ENCODE measurements at regions not wholly inside any gene's neighbourhood (a gene's known extent, or its start where the extent isn't known, plus 50 kb on each side); places are given as distances from the start of the nearest gene placed in this dataset.

DNA sequence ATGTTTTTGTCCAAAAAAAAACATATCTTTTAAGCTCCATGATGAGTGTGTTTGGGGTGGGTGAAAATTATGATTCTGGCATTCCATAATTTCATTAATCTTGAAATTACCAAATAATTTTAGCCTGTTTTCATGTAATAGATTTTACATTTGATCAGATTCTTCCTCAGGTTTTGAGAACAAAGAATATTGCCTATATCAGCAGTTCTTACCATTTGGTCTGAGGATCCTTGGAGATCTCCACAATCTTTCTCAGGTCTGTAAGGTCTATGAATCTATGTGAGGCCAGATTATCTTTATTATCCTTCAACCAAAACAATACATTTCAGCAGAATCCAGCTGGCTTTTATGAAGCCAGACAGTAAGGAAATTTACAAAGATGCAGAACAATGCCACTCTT lies 373.3 kb upstream of the E2F7 start:
- no peak overlapping the region for H3K27ac ChIP-seq (ENCODE audit: extremely low read depth, low read depth, low read length)
- ChIA-PET CTCF (no interaction called here), POLR2A (no interaction called here)
- H3K9me3 ChIP-seq (ENCODE audit: control insufficient read depth, insufficient read depth, low read depth, low read length) = no peaks in the 10 kb centered on the region
- no peaks in the 10 kb centered on the region for H3K36me3 ChIP-seq (ENCODE audit: control insufficient read depth in 2 of 2, insufficient read depth in 1 of 2, low read length in 2 of 2)
- H3K4me3 ChIP-seq (ENCODE audit: low read depth, low read length) = no peak overlapping the region
- TF ChIP-seq ZBTB17 (tag by site-specific recombination; IDR thresholded peaks at IDR 0.05) (no peak), ZNF354C (tag by site-specific recombination; IDR thresholded peaks at IDR 0.05; ENCODE audit: borderline replicate concordance, low read depth) (no peak), MZF1 (tag by site-specific recombination; IDR thresholded peaks at IDR 0.05; ENCODE audit: borderline replicate concordance) (no peak), ZNF521 (tag by site-specific recombination; IDR thresholded peaks at IDR 0.05) (no peak), ZNF76 (tag by site-specific recombination; IDR thresholded peaks at IDR 0.05; ENCODE audit: borderline replicate concordance, low read depth) (no peak), ZNF830 (tag by site-specific recombination; IDR thresholded peaks at IDR 0.05; ENCODE audit: low read depth) (no peak), ZSCAN30 (tag by site-specific recombination; IDR thresholded peaks at IDR 0.05) (no peak), ZNF24 (tag by site-specific recombination; IDR thresholded peaks at IDR 0.05) (no peak), ZNF19 (tag by site-specific recombination; IDR thresholded peaks at IDR 0.05; ENCODE audit: low read depth) (no peak), ZNF274 (IDR thresholded peaks at IDR 0.05; ENCODE audit: low read length) (no peak), ZNF274 (tag by site-specific recombination; IDR thresholded peaks at IDR 0.05; ENCODE audit: borderline replicate concordance) (no peak), OSR2 (tag by site-specific recombination; IDR thresholded peaks at IDR 0.05) (no peak), ZNF843 (tag by site-specific recombination; IDR thresholded peaks at IDR 0.05) (no peak), SCRT2 (tag by site-specific recombination; IDR thresholded peaks at IDR 0.05) (no peak), ZBTB8A (tag by site-specific recombination; IDR thresholded peaks at IDR 0.05) (no peak), ZNF747 (tag by site-specific recombination; IDR thresholded peaks at IDR 0.05) (no peak)
- TF ChIP-seq, protein P1, sequence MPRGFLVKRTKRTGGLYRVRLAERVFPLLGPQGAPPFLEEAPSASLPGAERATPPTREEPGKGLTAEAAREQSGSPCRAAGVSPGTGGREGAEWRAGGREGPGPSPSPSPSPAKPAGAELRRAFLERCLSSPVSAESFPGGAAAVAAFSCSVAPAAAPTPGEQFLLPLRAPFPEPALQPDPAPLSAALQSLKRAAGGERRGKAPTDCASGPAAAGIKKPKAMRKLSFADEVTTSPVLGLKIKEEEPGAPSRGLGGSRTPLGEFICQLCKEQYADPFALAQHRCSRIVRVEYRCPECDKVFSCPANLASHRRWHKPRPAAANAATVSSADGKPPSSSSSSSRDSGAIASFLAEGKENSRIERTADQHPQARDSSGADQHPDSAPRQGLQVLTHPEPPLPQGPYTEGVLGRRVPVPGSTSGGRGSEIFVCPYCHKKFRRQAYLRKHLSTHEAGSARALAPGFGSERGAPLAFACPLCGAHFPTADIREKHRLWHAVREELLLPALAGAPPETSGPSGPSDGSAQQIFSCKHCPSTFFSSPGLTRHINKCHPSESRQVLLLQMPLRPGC (tag by site-specific recombination; IDR thresholded peaks at IDR 0.05) = no peak
- TF ChIP-seq, protein P2, sequence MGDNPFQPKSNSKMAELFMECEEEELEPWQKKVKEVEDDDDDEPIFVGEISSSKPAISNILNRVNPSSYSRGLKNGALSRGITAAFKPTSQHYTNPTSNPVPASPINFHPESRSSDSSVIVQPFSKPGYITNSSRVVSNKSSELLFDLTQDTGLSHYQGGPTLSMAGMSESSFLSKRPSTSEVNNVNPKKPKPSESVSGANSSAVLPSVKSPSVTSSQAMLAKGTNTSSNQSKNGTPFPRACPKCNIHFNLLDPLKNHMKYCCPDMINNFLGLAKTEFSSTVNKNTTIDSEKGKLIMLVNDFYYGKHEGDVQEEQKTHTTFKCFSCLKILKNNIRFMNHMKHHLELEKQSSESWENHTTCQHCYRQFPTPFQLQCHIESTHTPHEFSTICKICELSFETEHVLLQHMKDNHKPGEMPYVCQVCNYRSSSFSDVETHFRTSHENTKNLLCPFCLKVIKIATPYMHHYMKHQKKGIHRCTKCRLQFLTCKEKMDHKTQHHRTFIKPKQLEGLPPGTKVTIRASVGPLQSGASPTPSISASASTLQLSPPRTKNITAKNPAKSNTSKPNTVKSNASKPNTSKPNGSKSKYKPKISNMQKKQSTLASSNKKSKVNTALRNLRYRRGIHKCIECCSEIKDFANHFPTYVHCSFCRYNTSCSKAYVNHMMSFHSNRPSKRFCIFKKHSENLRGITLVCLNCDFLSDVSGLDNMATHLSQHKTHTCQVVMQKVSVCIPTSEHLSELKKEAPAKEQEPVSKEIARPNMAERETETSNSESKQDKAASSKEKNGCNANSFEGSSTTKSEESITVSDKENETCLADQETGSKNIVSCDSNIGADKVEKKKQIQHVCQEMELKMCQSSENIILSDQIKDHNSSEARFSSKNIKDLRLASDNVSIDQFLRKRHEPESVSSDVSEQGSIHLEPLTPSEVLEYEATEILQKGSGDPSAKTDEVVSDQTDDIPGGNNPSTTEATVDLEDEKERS (tag by site-specific recombination; IDR thresholded peaks at IDR 0.05) = no peak
- H3K4me1 ChIP-seq (ENCODE audit: control insufficient read depth, insufficient read depth, low read length) = no peaks in the 10 kb centered on the region; the same call in 1 of the 2 replicates

DNA sequence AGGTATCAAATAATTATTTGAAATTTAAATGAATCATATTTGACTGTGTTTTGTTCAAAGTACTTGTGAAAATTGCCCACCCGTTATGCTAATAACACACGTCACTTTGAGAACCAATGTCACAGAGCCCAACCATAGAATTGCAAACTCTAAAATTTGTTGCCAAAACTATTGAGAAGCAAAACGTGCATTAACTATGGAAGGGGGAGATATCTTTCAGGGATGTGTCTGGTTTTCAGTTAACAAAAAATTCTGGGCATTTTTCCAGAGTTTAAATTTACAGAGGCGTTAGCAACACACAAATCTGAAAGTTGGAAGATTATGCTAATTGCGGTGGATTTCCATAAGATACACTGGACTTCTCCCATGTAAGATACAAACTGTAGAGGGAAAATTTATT lies 371.8 kb upstream of the E2F7 start:
- CTCF ChIA-PET = no interaction called here
- TF ChIP-seq TRIM28 (IDR thresholded peaks at IDR 0.05; ENCODE audit: borderline replicate concordance, low read length) = no peak
- no peak for TF ChIP-seq ZNF423 (tag by site-specific recombination; IDR thresholded peaks at IDR 0.05)
- TF ChIP-seq, protein P3, sequence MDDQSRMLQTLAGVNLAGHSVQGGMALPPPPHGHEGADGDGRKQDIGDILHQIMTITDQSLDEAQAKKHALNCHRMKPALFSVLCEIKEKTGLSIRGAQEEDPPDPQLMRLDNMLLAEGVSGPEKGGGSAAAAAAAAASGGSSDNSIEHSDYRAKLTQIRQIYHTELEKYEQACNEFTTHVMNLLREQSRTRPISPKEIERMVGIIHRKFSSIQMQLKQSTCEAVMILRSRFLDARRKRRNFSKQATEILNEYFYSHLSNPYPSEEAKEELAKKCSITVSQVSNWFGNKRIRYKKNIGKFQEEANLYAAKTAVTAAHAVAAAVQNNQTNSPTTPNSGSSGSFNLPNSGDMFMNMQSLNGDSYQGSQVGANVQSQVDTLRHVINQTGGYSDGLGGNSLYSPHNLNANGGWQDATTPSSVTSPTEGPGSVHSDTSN (CRISPR knock-in tag; IDR thresholded peaks at IDR 0.05) = no peak
- TF ChIP-seq GLIS1 (tag by site-specific recombination; IDR thresholded peaks at IDR 0.05) = no peak
- no peak for TF ChIP-seq ZNF514 (tag by site-specific recombination; IDR thresholded peaks at IDR 0.05)

More for the DNA sequence above, 371.8 kb upstream of the E2F7 start:
- Histone ChIP-seq H3K9me3 (ENCODE audit: control insufficient read depth, insufficient read depth, low read depth, low read length) (no peaks in the 10 kb centered on the region), H3K36me3 (ENCODE audit: control insufficient read depth in 2 of 2, insufficient read depth in 1 of 2, low read length in 2 of 2) (no peaks in the 10 kb centered on the region), H3K27ac (ENCODE audit: extremely low read depth, low read depth, low read length) (no peak overlapping the region), H3K4me3 (ENCODE audit: low read depth, low read length) (no peak overlapping the region), H3K4me1 (ENCODE audit: control insufficient read depth, insufficient read depth, low read length) (no peaks in the 10 kb centered on the region; the same call in 1 of the 2 replicates)
- POLR2A ChIA-PET = no interaction called here

Data from HEK293 (cell line).